OCI-LY7 (cell line): ENCODE measurements at regions not wholly inside any gene's neighbourhood (a gene's known extent, or its start where the extent isn't known, plus 50 kb on each side); places are given as distances from the start of the nearest gene placed in this dataset.
A peak's percentile ranks its signal among the peaks of the same experiment; 100 is the strongest.

Experiments
- BruUV-seq: library from RNA; stranded (reverse); fragments of 400-500 nt; replicated peaks from 2 replicates; lab custom pipeline; 2021; lab: Mats Ljungman, UMichigan
- CTCF ChIA-PET: fragments of 300-600 bp; sonication (Branson Sonifier 250); formaldehyde crosslinking; loops from one replicate; lab custom pipeline; 2022; ENCODE audit warnings: antibody characterized with exemption; ENCODE audit not compliant: unreplicated experiment; lab: Charles Lee
- POLR2A ChIA-PET: fragments of 300-600 bp; sonication (Branson Sonifier 250); formaldehyde crosslinking; loops from one replicate; lab custom pipeline; 2022; ENCODE audit warnings: antibody characterized with exemption; lab: Charles Lee
- DNase-seq: peaks from one replicate; pipeline ENCODE4 v3.0.0-alpha.2; 2015; ENCODE audit warnings: low spot score
- H2AFZ ChIP-seq: fragments of 200-600 bp; sonication (generic), shearing (Covaris generic); 2 replicates; pipeline ENCODE4 v1.6.1; 2014; ENCODE audit warnings: mild to moderate bottlenecking, antibody characterized with exemption, low read length, moderate library complexity
- H3K27ac ChIP-seq: fragments of 200-600 bp; sonication (generic); 2 replicates; pipeline ENCODE4 v1.5.1; 2014; ENCODE audit warnings: mixed run types, low read depth, mild to moderate bottlenecking, moderate library complexity, low read length, inconsistent platforms; ENCODE audit not compliant: poor library complexity, severe bottlenecking
- H3K36me3 ChIP-seq: fragments of 200-600 bp; sonication (generic); 2 replicates; pipeline ENCODE4 v1.6.1; 2014; ENCODE audit warnings: mild to moderate bottlenecking, antibody characterized with exemption, low read length, moderate library complexity, mixed read lengths; ENCODE audit not compliant: insufficient read depth
- H3K4me1 ChIP-seq: fragments of 200-600 bp; sonication (generic); 2 replicates; pipeline ENCODE4 v1.5.1; 2014; ENCODE audit warnings: mild to moderate bottlenecking, low read length; ENCODE audit not compliant: insufficient read depth, poor library complexity, severe bottlenecking
- H3K4me2 ChIP-seq: fragments of 200-600 bp; sonication (generic); 2 replicates; pipeline ENCODE4 v1.6.1; 2014; ENCODE audit warnings: mild to moderate bottlenecking, low read length
- H3K4me3 ChIP-seq: fragments of 200-600 bp; sonication (generic); 2 replicates; pipeline ENCODE4 v1.5.1; 2014; ENCODE audit warnings: mild to moderate bottlenecking, low read depth, low read length; ENCODE audit not compliant: poor library complexity, severe bottlenecking
- H3K79me2 ChIP-seq: fragments of 200-600 bp; sonication (generic); 2 replicates; pipeline ENCODE4 v1.6.1; 2016; ENCODE audit warnings: low read depth, mild to moderate bottlenecking, low read length, moderate library complexity, mixed read lengths; ENCODE audit not compliant: insufficient read depth
- H3K9me2 ChIP-seq: fragments of 200-600 bp; sonication (generic); 2 replicates; pipeline ENCODE4 v1.6.1; 2016; ENCODE audit warnings: mild to moderate bottlenecking, low read length, mixed read lengths; ENCODE audit not compliant: insufficient read depth
- H3K9me3 ChIP-seq: fragments of 200-600 bp; sonication (generic); 2 replicates; pipeline ENCODE4 v1.6.1; 2014; ENCODE audit warnings: mild to moderate bottlenecking, mixed run types, low read length, mixed read lengths
- H4K20me1 ChIP-seq: fragments of 200-600 bp; sonication (generic); 2 replicates; pipeline ENCODE4 v1.6.1; 2014; ENCODE audit warnings: mild to moderate bottlenecking, antibody characterized with exemption, low read length, moderate library complexity, mixed read lengths; ENCODE audit not compliant: insufficient read depth
- CTCF ChIP-seq: fragments of 200-600 bp; sonication (generic); conservative IDR thresholded peaks from 2 replicates; pipeline ENCODE4 v1.5.1; 2014; ENCODE audit warnings: mild to moderate bottlenecking, antibody characterized with exemption, low read length, moderate library complexity, mixed read lengths
- EZH2phosphoT487 ChIP-seq: fragments of 200-600 bp; sonication (generic); IDR thresholded peaks from 2 replicates; pipeline ENCODE4 v1.6.1; 2018; ENCODE audit warnings: low read depth, borderline replicate concordance, mild to moderate bottlenecking, mixed run types, antibody characterized with exemption, low read length, moderate library complexity, mixed read lengths
- intact Hi-C: fragments of 100-400 bp; cut with micrococcal nuclease; formaldehyde crosslinking; loops from one replicate; pipeline ENCODE4 v1.10.0; 2022; ENCODE audit not compliant: unreplicated experiment

GRCh38 chr2:4668381-4668780, 965.0 kb downstream of the DCDC2C start:
- ChIA-PET CTCF (no interaction called here), POLR2A (interaction anchor here (0.6 to 0.7 kb wide), 2 partner anchors 35 to 808 kb away, joined by 3 read pairs; no protein-coding TSS in a partner anchor)
- H3K36me3 ChIP-seq, result no peaks in the 10 kb centered on the region
- no TSS peak for BruUV-seq
- no peak for DNase-seq
- no peaks in the 10 kb centered on the region for H3K9me3 ChIP-seq
- TF ChIP-seq EZH2phosphoT487, result no peak
- no peak for TF ChIP-seq CTCF
- H4K20me1 ChIP-seq, result no peaks in the 10 kb centered on the region
- H2AFZ ChIP-seq, result peak overlapping the region; percentile 55; the same call in 1 of the 2 replicates
- H3K4me2 ChIP-seq, result no peak overlapping the region
- no peak overlapping the region for H3K27ac ChIP-seq
- H3K4me3 ChIP-seq, result no peak overlapping the region
- H3K79me2 ChIP-seq, result no peaks in the 10 kb centered on the region
- H3K4me1 ChIP-seq, result peaks cover 19% of the 10 kb centered on the region
- intact Hi-C loops, result no loop called here
- no peaks in the 10 kb centered on the region for H3K9me2 ChIP-seq

GRCh38 chr2:4670331-4670730, 967.0 kb downstream of the DCDC2C start:
- Histone ChIP-seq H3K9me3 (no peaks in the 10 kb centered on the region), H4K20me1 (no peaks in the 10 kb centered on the region), H3K79me2 (no peaks in the 10 kb centered on the region), H3K4me2 (no peak overlapping the region), H2AFZ (no peak overlapping the region), H3K36me3 (no peaks in the 10 kb centered on the region), H3K4me3 (no peak overlapping the region), H3K9me2 (no peaks in the 10 kb centered on the region), H3K27ac (no peak overlapping the region), H3K4me1 (peaks cover 34% of the 10 kb centered on the region)
- ChIA-PET POLR2A (no interaction called here), CTCF (no interaction called here)
- TF ChIP-seq CTCF (no peak), EZH2phosphoT487 (no peak)
- BruUV-seq, result no TSS peak
- no peak for DNase-seq
- intact Hi-C loops, result loop anchor here (10.0 kb wide), 1 partner anchor 376 kb away; no protein-coding TSS in a partner anchor

- TF ChIP-seq EZH2phosphoT487 (no peak), CTCF (no peak)
- Histone ChIP-seq H3K79me2 (no peaks in the 10 kb centered on the region), H3K9me3 (no peaks in the 10 kb centered on the region), H3K4me3 (no peak overlapping the region), H3K4me2 (peak overlapping the region; percentile 34), H3K9me2 (no peaks in the 10 kb centered on the region), H3K36me3 (no peaks in the 10 kb centered on the region), H3K4me1 (peaks cover 34% of the 10 kb centered on the region), H4K20me1 (no peaks in the 10 kb centered on the region), H3K27ac (peak overlapping the region; percentile 57), H2AFZ (peak overlapping the region; percentile 68; the same call in 1 of the 2 replicates)
- no peak for DNase-seq
- intact Hi-C loops, result loop anchor here (10.0 kb wide), 1 partner anchor 378 kb away; no protein-coding TSS in a partner anchor
- CTCF ChIA-PET, result no interaction called here
- POLR2A ChIA-PET, result interaction anchor here (0.6 to 4.5 kb wide), 4 partner anchors 10 to 1572 kb away, joined by 3 to 19 read pairs (median 4); no protein-coding TSS in a partner anchor
- no TSS peak for BruUV-seq
Observed at GRCh38 chr2:4673025-4673489, 969.7 kb downstream of the DCDC2C start.
